Spinal cord (tissue), 9 donors: ENCODE measurements at regions not wholly inside any gene's neighbourhood (a gene's known extent, or its start where the extent isn't known, plus 50 kb on each side); places are given as distances from the start of the nearest gene placed in this dataset.

ENCODE experiments used
- DNase-seq, 6 donors: peaks; one replicate each; pipeline versions ENCODE4 v3.0.0 to v3.0.0-alpha.2; 2013 to 2015; ENCODE audit warnings: low spot score in 6 of 6, low read depth in 4 of 6
- H3K27ac ChIP-seq: one replicate; pipeline ENCODE4 v1.5.1; 2013; ENCODE audit warnings: low read depth, low read length, control low read depth
- H3K27me3 ChIP-seq: one replicate; pipeline ENCODE4 v1.6.1; 2013; ENCODE audit warnings: low read length; ENCODE audit not compliant: control insufficient read depth, insufficient read depth
- H3K36me3 ChIP-seq: one replicate; pipeline ENCODE4 v1.6.1; 2013; ENCODE audit warnings: low read length; ENCODE audit not compliant: control insufficient read depth, insufficient read depth
- H3K4me1 ChIP-seq: one replicate; pipeline ENCODE4 v1.6.1; 2013; ENCODE audit warnings: low read length; ENCODE audit not compliant: control insufficient read depth, insufficient read depth
- H3K4me3 ChIP-seq: one replicate; pipeline ENCODE4 v1.5.1; 2013; ENCODE audit warnings: low read depth, low read length, control low read depth
- H3K9me3 ChIP-seq: one replicate; pipeline ENCODE4 v1.6.1; 2013; ENCODE audit warnings: low read length; ENCODE audit not compliant: control insufficient read depth, insufficient read depth
- WGBS: methylation state at CpG from one replicate; pipeline ENCODE4 v1.1.5; 2013; ENCODE audit warnings: missing lambda C conversion rate; ENCODE audit not compliant: insufficient coverage; 5-methylcytosine and 5-hydroxymethylcytosine counted together
- donor health status: healthy.

DNA sequence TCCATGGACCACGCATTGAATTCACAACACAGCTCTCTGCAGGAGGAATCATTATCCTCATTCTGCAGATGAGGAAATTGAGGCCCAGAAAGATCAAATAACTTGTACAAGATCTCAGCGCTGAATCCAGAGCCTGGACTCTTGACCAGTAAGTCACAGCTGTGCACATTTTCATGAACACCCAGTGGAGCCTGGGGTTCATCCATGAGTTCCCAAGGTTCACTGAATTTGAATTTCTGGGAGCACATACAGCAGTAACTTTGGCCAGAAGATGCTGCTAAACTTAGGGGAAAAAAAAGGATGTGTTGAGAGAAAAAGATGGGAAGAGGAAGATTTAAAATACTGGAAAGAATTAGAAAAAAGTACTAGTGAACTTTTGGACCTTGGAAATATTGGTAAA, 218.7 kb upstream of the PPARGC1A start:
- Histone ChIP-seq H3K36me3 (no peaks in the 10 kb centered on the region), H3K4me1 (no peaks in the 10 kb centered on the region), H3K27ac (no peak overlapping the region), H3K9me3 (peaks cover under 1% of the 10 kb centered on the region), H3K27me3 (no peaks in the 10 kb centered on the region), H3K4me3 (no peak overlapping the region)
- WGBS = 100% methylated on average over 1 of the region's 2 CpGs
- DNase-seq = no peak

DNA sequence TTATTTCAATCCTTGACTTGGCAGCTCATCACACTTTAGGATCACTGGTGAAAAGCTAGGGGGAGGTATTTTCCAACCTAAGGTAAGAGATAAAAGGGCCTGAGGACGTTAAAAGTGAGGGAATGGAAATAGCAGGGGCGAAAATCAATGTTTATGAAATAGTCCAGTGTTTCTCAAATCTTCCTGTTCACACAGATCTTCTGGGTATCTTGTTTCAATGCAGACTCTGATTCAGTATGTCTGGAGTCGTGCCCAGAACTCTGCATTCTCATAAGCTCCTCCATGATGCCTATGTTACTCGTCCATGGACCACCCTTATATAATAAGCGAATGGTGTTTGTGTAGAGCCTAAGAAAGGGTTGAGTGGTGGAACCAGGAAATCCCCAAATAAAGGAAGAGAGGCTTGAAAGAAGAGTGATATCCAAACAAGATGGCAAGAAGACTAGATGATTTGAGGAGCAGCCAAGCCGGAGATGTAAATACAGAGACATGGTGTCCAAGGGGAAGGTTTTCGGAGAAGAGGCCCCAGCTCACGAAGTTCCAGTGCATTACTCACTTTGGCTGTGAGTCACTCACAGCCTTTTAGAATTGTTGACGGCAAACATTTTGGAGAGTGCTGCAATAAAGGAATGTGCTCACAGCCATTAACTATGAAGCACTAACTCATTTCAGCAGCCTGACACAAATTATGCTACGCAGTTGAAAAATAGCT, 215.6 kb upstream of the PPARGC1A start:
- H3K4me3 ChIP-seq = no peak overlapping the region
- H3K4me1 ChIP-seq = no peaks in the 10 kb centered on the region
- no peaks in the 10 kb centered on the region for H3K36me3 ChIP-seq
- DNase-seq = peak in 2 of 6 donors; percentile 19 to 23
- no peaks in the 10 kb centered on the region for H3K9me3 ChIP-seq
- no peaks in the 10 kb centered on the region for H3K27me3 ChIP-seq
- no peak overlapping the region for H3K27ac ChIP-seq
- WGBS = 96% methylated on average over 6 of the region's 10 CpGs

DNA sequence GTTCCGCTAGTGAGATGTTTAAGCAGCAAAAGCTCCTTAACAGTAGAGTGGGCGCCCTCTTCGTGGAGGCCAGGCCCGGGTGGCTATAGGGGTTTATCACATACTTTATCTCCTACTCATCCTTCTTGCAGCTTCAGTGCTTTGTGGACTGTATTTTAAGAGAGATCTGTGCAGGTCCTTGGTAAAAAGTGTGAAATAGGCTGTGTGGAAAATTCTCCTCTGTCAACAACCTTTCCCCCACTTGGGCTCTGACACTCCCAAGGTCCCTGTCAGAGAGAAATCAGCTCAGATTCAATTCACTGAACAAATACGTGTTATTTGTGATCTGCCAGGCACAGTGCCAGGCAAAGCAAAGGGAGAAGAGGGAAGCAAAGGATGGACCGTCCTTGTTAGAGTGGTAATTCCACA, 214.3 kb upstream of the PPARGC1A start:
- WGBS = 58% methylated on average over 2 of the region's 6 CpGs
- no peaks in the 10 kb centered on the region for H3K27me3 ChIP-seq
- no peaks in the 10 kb centered on the region for H3K36me3 ChIP-seq
- H3K9me3 ChIP-seq = no peaks in the 10 kb centered on the region
- no peak overlapping the region for H3K4me3 ChIP-seq
- DNase-seq = peak in 2 of 6 donors; percentile 28
- no peak overlapping the region for H3K27ac ChIP-seq
- no peaks in the 10 kb centered on the region for H3K4me1 ChIP-seq

DNA sequence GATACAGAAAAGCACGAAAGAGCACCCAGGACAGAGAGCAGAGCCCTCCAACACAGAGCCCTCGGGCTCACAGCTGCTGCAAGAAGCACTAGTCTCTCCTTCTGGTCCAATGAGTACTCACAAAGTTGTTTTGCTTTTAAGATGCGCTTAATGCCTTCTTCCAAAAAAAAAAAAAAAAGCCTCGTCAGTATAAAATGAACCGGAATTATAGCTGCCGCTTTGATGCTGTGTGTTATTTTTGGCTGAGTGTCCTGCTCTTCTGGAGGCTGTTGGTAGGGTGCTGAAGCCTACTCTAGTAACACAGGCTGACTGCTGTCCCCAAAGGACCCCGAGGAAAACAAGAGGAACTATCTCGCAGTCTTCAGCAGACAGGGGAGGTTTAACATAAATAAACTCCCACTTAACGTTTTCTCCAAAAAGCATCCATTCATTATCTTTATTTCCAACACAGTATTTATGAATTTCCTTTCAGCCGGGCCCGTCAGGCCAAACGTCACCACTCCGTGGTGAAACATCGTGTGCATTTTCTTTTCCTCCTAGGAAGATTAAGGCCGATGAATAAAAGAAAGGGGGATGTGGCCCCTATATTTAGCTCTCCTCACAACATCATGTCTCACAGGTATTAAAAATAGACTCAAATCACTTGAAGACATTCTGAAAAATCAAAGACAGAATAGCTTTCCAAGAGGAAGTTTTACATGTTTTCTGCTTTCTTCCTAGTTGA, 213.7 kb upstream of the PPARGC1A start:
- WGBS = 55% methylated on average over 8 of the region's 15 CpGs
- Histone ChIP-seq H3K4me1 (no peaks in the 10 kb centered on the region), H3K27ac (no peak overlapping the region), H3K36me3 (no peaks in the 10 kb centered on the region), H3K9me3 (no peaks in the 10 kb centered on the region), H3K4me3 (no peak overlapping the region), H3K27me3 (no peaks in the 10 kb centered on the region)
- DNase-seq = peak in 1 of 6 donors; percentile 67

DNA sequence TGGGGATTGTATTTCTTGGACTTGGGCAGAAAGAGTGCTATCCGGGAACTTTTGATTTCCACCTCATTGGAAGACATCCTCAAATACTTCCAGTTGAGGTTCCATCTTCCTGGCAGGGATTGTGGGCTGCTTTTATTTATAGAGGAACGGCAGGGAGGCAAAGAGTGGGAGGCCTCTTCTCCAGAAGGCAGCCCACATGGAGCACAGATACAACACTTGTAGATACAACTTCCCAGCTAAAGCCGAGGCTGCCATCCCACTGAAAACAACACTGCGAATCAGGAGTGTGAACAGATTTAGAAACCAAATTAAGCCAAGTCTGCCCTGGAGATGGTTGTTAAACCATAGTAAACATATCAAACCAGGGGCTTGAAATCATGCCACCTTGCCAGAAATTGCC, 212.8 kb upstream of the PPARGC1A start:
- H3K9me3 ChIP-seq = no peaks in the 10 kb centered on the region
- no peaks in the 10 kb centered on the region for H3K27me3 ChIP-seq
- H3K27ac ChIP-seq = no peak overlapping the region
- DNase-seq = peak in 1 of 6 donors; percentile 61
- 87% methylated on average over 3 of the region's 4 CpGs for WGBS
- no peak overlapping the region for H3K4me3 ChIP-seq
- H3K4me1 ChIP-seq = no peaks in the 10 kb centered on the region
- H3K36me3 ChIP-seq = no peaks in the 10 kb centered on the region

DNA sequence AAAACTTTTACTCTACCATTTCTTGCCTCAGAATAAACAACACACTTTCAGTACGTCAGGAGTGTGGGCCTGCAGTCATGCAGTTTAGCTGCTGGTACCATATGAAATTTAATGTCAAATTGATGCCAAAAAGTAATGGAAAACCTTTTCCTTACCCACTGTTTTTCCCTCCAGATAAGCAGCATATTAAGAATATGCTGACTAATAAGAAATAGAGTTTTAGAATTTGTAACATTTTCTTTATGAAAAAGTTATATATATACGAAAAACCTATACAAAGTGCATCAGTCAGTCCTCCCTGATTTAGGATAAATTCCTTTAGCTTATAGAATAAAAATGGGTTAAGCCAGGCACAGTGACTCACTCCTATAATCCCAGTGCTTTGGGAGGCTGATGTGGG, 206.8 kb upstream of the PPARGC1A start:
- no peak overlapping the region for H3K27ac ChIP-seq
- H3K9me3 ChIP-seq = no peaks in the 10 kb centered on the region
- DNase-seq = no peak
- no CpG with 5 or more reads among the region's 2 CpGs for WGBS
- no peaks in the 10 kb centered on the region for H3K4me1 ChIP-seq
- no peaks in the 10 kb centered on the region for H3K36me3 ChIP-seq
- no peaks in the 10 kb centered on the region for H3K27me3 ChIP-seq
- H3K4me3 ChIP-seq = no peak overlapping the region

DNA sequence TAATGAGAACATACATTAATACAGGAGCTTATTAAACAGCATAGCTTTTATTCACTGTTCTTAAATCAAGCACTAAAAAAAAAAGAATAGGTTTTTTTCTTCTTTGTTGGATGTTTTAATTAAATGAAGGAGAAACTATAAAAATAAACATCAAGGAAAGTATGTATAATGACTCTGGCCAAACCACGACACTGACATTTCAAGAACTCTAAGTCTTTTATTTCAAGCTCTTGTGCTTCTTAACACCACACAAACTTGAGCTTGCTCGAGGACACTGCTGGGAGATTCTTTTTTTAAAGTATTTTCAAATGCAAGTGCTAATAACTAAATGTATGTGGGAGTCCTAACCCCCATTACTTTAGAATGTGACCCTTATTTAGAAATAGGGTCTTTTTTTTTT, 204.9 kb upstream of the PPARGC1A start:
- no CpG with 5 or more reads among the region's 2 CpGs for WGBS
- no peak for DNase-seq
- Histone ChIP-seq H3K4me3 (no peak overlapping the region), H3K4me1 (no peaks in the 10 kb centered on the region), H3K27me3 (no peaks in the 10 kb centered on the region), H3K27ac (no peak overlapping the region), H3K9me3 (no peaks in the 10 kb centered on the region), H3K36me3 (no peaks in the 10 kb centered on the region)

DNA sequence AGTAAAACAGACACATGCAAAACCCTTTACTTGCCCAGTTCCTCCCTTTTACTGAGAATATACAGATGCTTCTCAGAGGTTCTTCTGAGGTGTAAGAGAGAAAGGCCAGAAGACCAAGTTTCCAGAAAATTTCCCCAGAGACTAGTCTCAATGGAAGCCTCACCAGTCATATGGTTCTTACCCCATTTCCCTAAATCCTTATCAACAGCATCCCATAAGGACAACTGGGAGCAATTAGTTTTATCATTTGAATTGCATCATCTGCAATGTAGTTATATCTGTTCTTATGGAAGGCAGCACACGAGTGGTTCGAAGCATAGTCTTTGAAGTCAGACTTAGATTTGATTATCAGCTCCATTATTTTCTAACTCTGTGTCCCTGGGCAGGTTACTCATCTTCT, 203.6 kb upstream of the PPARGC1A start:
- no peaks in the 10 kb centered on the region for H3K9me3 ChIP-seq
- H3K27me3 ChIP-seq = no peaks in the 10 kb centered on the region
- no peak overlapping the region for H3K4me3 ChIP-seq
- no peaks in the 10 kb centered on the region for H3K36me3 ChIP-seq
- no peaks in the 10 kb centered on the region for H3K4me1 ChIP-seq
- DNase-seq = no peak
- no CpG with 5 or more reads among the region's 2 CpGs for WGBS
- no peak overlapping the region for H3K27ac ChIP-seq

DNA sequence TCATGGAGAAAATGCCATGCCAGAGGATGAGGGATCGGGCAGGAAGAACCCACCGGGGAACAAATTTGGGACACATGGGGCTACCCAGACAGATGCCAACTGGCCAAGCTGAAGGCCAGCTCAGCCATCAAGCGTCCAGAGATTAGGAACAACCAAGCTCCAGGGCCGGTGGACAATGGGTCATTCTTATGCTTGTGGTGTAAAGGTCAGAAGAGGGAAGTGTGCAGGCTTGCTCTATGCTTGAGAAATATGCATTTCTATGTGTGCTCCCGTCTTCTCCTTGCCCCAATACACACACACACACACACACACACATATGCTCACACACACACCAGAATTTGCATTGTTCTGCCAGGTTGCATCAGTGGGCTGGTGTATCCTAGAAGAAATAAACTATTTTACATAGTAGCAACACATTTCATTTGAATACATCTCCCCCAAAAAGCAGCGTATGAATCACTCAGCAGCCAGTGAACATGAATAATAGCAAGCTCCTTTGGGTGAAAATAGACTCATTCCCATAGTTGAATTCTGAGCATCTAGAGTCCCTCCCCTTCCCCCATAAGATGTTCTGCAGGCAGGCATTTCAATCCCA, 201.9 kb upstream of the PPARGC1A start:
- Histone ChIP-seq H3K27ac (no peak overlapping the region), H3K36me3 (no peaks in the 10 kb centered on the region), H3K4me1 (no peaks in the 10 kb centered on the region), H3K4me3 (no peak overlapping the region), H3K9me3 (no peaks in the 10 kb centered on the region), H3K27me3 (no peaks in the 10 kb centered on the region)
- 91% methylated on average over 4 of the region's 6 CpGs for WGBS
- DNase-seq = no peak
